Activated naive CD4-positive, alpha-beta T cell treated with anti-CD3 and anti-CD28 coated beads, Interleukin-2, amount 50 U/mL, for 16 hours (primary cell): ENCODE measurements at regions not wholly inside any gene's neighbourhood (a gene's known extent, or its start where the extent isn't known, plus 50 kb on each side); places are given as distances from the start of the nearest gene placed in this dataset.
"Not testable (repeated sequence)": the region's sequence is repeated elsewhere in the genome, so short reads cannot be mapped to it uniquely, and the experiment has no call there.

Source experiments
- DNase-seq: peaks from one replicate; pipeline ENCODE4 v3.0.0-alpha.2; 2020

GRCh38 chr18:73153271-73153670 lies 285.5 kb upstream of the NETO1 start:
- DNase-seq, result no peak

GRCh38 chr18:73151086-73151485 lies 283.3 kb upstream of the NETO1 start:
- DNase-seq, result no peak

- no peak for DNase-seq
These were observed 282.4 kb upstream of the NETO1 start for GRCh38 chr18:73150199-73150598.

- no peak for DNase-seq
These were observed 279.8 kb upstream of the NETO1 start for GRCh38 chr18:73147590-73147989.

GRCh38 chr18:73144030-73144429 lies 276.2 kb upstream of the NETO1 start:
- no peak for DNase-seq

GRCh38 chr18:73136134-73136533 lies 268.3 kb upstream of the NETO1 start:
- no peak for DNase-seq

- DNase-seq, result no peak
These were observed 256.4 kb upstream of the NETO1 start for GRCh38 chr18:73124175-73124574.

GRCh38 chr18:73121207-73121606 lies 253.4 kb upstream of the NETO1 start:
- DNase-seq, result no peak

- no peak for DNase-seq
These were observed 252.8 kb upstream of the NETO1 start for GRCh38 chr18:73120626-73121025.

GRCh38 chr18:73119574-73119973 lies 251.8 kb upstream of the NETO1 start:
- DNase-seq, result no peak

GRCh38 chr18:73118121-73118816 lies 250.5 kb upstream of the NETO1 start:
- no peak for DNase-seq

GRCh38 chr18:73110307-73110706 lies 242.5 kb upstream of the NETO1 start:
- no peak for DNase-seq

- DNase-seq, result no peak
These were observed 234.2 kb upstream of the NETO1 start for GRCh38 chr18:73101977-73102376.

- not testable (repeated sequence) for DNase-seq
These were observed 233.7 kb upstream of the NETO1 start for GRCh38 chr18:73101491-73101890.

GRCh38 chr18:73099759-73100158 lies 232.0 kb upstream of the NETO1 start:
- DNase-seq, result no peak

GRCh38 chr18:73093687-73094250 lies 226.0 kb upstream of the NETO1 start:
- no peak for DNase-seq

- DNase-seq, result no peak
These were observed 220.7 kb upstream of the NETO1 start for GRCh38 chr18:73088445-73088844.

GRCh38 chr18:73087282-73087977 lies 219.6 kb upstream of the NETO1 start:
- no peak for DNase-seq

GRCh38 chr18:73079920-73080319 lies 212.1 kb upstream of the NETO1 start:
- no peak for DNase-seq

- no peak for DNase-seq
These were observed 193.0 kb upstream of the NETO1 start for GRCh38 chr18:73060666-73061288.

- DNase-seq, result no peak
These were observed 191.5 kb upstream of the NETO1 start for GRCh38 chr18:73059280-73059679.

GRCh38 chr18:73047688-73048087 lies 179.9 kb upstream of the NETO1 start:
- DNase-seq, result no peak

GRCh38 chr18:73045037-73045436 lies 177.2 kb upstream of the NETO1 start:
- DNase-seq, result no peak

GRCh38 chr18:73043611-73044010 lies 175.8 kb upstream of the NETO1 start:
- DNase-seq, result no peak
